WTC11 (cell line): ENCODE measurements at regions not wholly inside any gene's neighbourhood (a gene's known extent, or its start where the extent isn't known, plus 50 kb on each side); places are given as distances from the start of the nearest gene placed in this dataset.

Source experiments
- ATAC-seq: fragments of 200-7000 bp; cut with Tn5 transposase; 2 replicates; pipeline ENCODE4 v1.10.0; 2021; ENCODE audit warnings: mild to moderate bottlenecking, moderate library complexity
- CTCF ChIA-PET: fragments of 300-600 bp; sonication (Branson Sonifier 250); formaldehyde crosslinking; loops from one replicate; lab custom pipeline; 2021; ENCODE audit warnings: antibody characterized with exemption; lab: Charles Lee
- POLR2A ChIA-PET: fragments of 350-600 bp; sonication (Branson Sonifier 250); formaldehyde crosslinking; loops from one replicate; lab custom pipeline; 2021; ENCODE audit warnings: antibody characterized with exemption; lab: Charles Lee
- DNase-seq: peaks from one replicate; pipeline ENCODE4 v3.0.0; 2021; ENCODE audit warnings: low spot score
- H3K27ac Mint-ChIP-seq: 2 replicates; pipeline ENCODE4 v1.8.0; 2021; ENCODE audit warnings: mixed read lengths
- H3K27me3 Mint-ChIP-seq: 2 replicates; pipeline ENCODE4 v1.8.0; 2021; ENCODE audit warnings: low read depth, mild to moderate bottlenecking, moderate library complexity, mixed read lengths
- H3K36me3 Mint-ChIP-seq: 2 replicates; pipeline ENCODE4 v1.8.0; 2021; ENCODE audit warnings: mixed read lengths
- H3K4me1 Mint-ChIP-seq: 2 replicates; pipeline ENCODE4 v1.8.0; 2022; ENCODE audit warnings: mixed read lengths
- H3K4me3 Mint-ChIP-seq: 2 replicates; pipeline ENCODE4 v1.8.0; 2021; ENCODE audit warnings: mild to moderate bottlenecking, moderate library complexity, mixed read lengths
- H3K9me3 Mint-ChIP-seq: 2 replicates; pipeline ENCODE4 v1.8.0; 2021; ENCODE audit warnings: mixed read lengths
- ETV6 ChIP-seq: sonication (generic); formaldehyde crosslinking; IDR thresholded peaks from 2 replicates; pipeline ENCODE4 v1.8.1; 2022; ENCODE audit warnings: mild to moderate bottlenecking, missing genetic modification reagents
- FOXJ3 ChIP-seq: sonication (generic); formaldehyde crosslinking; IDR thresholded peaks from 2 replicates; pipeline ENCODE4 v1.9.0; 2021; ENCODE audit warnings: missing genetic modification reagents, mild to moderate bottlenecking, borderline replicate concordance
- NFE2L1 ChIP-seq: sonication (generic); formaldehyde crosslinking; IDR thresholded peaks from 2 replicates; pipeline ENCODE4 v1.8.1; 2023; ENCODE audit warnings: missing genetic modification reagents
- SMAD3 ChIP-seq: sonication (generic); formaldehyde crosslinking; IDR thresholded peaks from 2 replicates; pipeline ENCODE4 v1.8.0; 2022; ENCODE audit warnings: missing genetic modification reagents, mild to moderate bottlenecking, borderline replicate concordance
- SOX15 ChIP-seq: fragments of 250-450 bp; sonication (Bioruptor Pico); IDR thresholded peaks from 2 replicates; pipeline ENCODE4 v1.9.0; 2021; ENCODE audit warnings: mild to moderate bottlenecking
- TEAD1 ChIP-seq: sonication (generic); formaldehyde crosslinking; IDR thresholded peaks from 2 replicates; pipeline ENCODE4 v1.8.0; 2022; ENCODE audit warnings: mild to moderate bottlenecking, missing genetic modification reagents
- ZNF219 ChIP-seq: sonication (generic); formaldehyde crosslinking; IDR thresholded peaks from 2 replicates; pipeline ENCODE4 v1.8.0; 2023; ENCODE audit warnings: missing genetic modification reagents, mild to moderate bottlenecking, borderline replicate concordance
- ZNF263 ChIP-seq: sonication (generic); formaldehyde crosslinking; IDR thresholded peaks from 2 replicates; pipeline ENCODE4 v1.8.1; 2022; ENCODE audit warnings: low read depth, mild to moderate bottlenecking, moderate library complexity, missing genetic modification reagents
- ZNF416 ChIP-seq: fragments of 250-450 bp; sonication (Bioruptor Pico); IDR thresholded peaks from 2 replicates; pipeline ENCODE4 v1.9.0; 2021; ENCODE audit warnings: mild to moderate bottlenecking, inconsistent platforms
- ZNF423 ChIP-seq: fragments of 250-450 bp; sonication (Bioruptor Pico); IDR thresholded peaks from 2 replicates; pipeline ENCODE4 v2.1.2; 2022; ENCODE audit warnings: mild to moderate bottlenecking, moderate library complexity
- TF ChIP-seq, protein P1 (sequence below): sonication (generic); formaldehyde crosslinking; IDR thresholded peaks from 2 replicates; pipeline ENCODE4 v1.8.1; 2022; ENCODE audit warnings: low read depth, missing genetic modification reagents, borderline replicate concordance
- TF ChIP-seq, protein P2 (sequence below): fragments of 250-450 bp; sonication (Bioruptor Pico); IDR thresholded peaks from 2 replicates; pipeline ENCODE4 v1.9.0; 2021; ENCODE audit warnings: mild to moderate bottlenecking, borderline replicate concordance
- TF ChIP-seq, protein P3 (sequence below): sonication (generic); formaldehyde crosslinking; IDR thresholded peaks from 2 replicates; pipeline ENCODE4 v1.8.0; 2022; ENCODE audit warnings: mild to moderate bottlenecking, missing genetic modification reagents
- TF ChIP-seq, protein P4 (sequence below): sonication (generic); formaldehyde crosslinking; IDR thresholded peaks from 2 replicates; pipeline ENCODE4 v1.8.1; 2023; ENCODE audit warnings: mild to moderate bottlenecking, missing genetic modification reagents
- TF ChIP-seq, protein P5 (sequence below): sonication (generic); formaldehyde crosslinking; IDR thresholded peaks from 2 replicates; pipeline ENCODE4 v1.8.1; 2023; ENCODE audit warnings: mild to moderate bottlenecking, missing genetic modification reagents, moderate library complexity

DNA sequence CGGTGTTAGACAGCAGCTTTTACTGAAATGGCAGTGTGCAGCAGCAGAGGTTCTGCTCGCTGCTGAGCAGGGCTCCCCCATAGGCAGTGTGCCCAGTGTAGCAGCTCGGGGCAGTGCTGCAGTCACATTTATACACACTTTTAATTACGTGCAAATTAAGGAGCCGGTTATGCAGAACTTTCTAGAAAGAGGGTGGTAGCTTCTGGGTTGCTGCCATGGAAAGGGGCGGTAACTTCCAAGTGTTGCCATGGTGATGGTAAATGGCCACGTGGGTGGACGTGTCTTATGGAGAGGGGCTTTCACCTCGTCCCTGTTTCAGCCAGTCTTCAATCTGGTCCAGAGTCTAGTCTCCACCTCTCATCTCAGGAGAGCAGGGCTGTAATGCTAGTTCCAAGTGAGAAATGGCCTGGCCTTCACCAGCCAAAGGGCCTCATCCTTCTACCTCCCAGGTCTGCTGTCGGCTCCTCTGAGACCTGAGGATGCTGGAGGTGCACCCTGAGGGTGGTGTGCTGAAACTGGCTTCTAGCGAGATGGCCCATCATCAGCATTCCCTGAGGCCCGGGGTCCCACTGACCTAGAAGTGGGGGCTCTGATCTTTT is 180.5 kb upstream of the PMEPA1 start:
- H3K4me1 Mint-ChIP-seq: peaks cover 10% of the 10 kb centered on the region
- no peaks in the 10 kb centered on the region; the same call in 1 of the 2 replicates for H3K27me3 Mint-ChIP-seq
- H3K4me3 Mint-ChIP-seq: no peak overlapping the region
- peaks cover 13% of the 10 kb centered on the region; the same call in 1 of the 2 replicates for H3K9me3 Mint-ChIP-seq
- no peak overlapping the region for H3K27ac Mint-ChIP-seq
- ChIA-PET CTCF (interaction anchor here (1.5 kb wide), 1 partner anchor 367 kb away, joined by 3 read pairs; no protein-coding TSS in a partner anchor), POLR2A (no interaction called here)
- TF ChIP-seq, protein P1, sequence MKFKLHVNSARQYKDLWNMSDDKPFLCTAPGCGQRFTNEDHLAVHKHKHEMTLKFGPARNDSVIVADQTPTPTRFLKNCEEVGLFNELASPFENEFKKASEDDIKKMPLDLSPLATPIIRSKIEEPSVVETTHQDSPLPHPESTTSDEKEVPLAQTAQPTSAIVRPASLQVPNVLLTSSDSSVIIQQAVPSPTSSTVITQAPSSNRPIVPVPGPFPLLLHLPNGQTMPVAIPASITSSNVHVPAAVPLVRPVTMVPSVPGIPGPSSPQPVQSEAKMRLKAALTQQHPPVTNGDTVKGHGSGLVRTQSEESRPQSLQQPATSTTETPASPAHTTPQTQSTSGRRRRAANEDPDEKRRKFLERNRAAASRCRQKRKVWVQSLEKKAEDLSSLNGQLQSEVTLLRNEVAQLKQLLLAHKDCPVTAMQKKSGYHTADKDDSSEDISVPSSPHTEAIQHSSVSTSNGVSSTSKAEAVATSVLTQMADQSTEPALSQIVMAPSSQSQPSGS (CRISPR knock-in tag): no peak
- TF ChIP-seq ZNF416 (CRISPR knock-in tag) (no peak), SMAD3 (CRISPR knock-in tag) (no peak), TEAD1 (no peak), ZNF219 (no peak)
- DNase-seq (no peak), ATAC-seq (no peak)
- H3K36me3 Mint-ChIP-seq: no peaks in the 10 kb centered on the region

DNA sequence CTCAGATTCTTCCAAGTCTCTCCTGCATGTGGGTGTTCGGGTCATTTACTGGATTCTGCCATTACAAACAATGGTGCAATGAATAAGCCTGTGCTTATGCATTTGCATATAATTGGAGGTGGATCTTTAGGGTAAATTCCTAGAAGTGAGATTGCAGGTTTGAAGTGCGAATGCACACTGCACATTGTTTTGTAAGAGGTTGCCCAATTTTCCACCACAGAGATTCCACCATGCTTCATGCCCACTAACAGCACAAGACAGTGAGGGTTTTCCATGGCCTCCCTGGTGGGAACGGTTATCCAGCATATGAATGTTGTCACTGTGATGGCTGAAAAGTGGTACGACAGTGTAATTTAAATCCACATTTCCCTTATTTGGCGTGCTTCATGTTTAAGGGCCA is 178.8 kb upstream of the PMEPA1 start:
- no peaks in the 10 kb centered on the region; the same call in 1 of the 2 replicates for H3K27me3 Mint-ChIP-seq
- H3K27ac Mint-ChIP-seq: no peak overlapping the region
- DNase-seq: no peak
- no peak overlapping the region for H3K4me3 Mint-ChIP-seq
- ChIA-PET POLR2A (no interaction called here), CTCF (no interaction called here)
- ATAC-seq: no peak
- no peaks in the 10 kb centered on the region for H3K36me3 Mint-ChIP-seq
- H3K9me3 Mint-ChIP-seq: peaks cover 13% of the 10 kb centered on the region; the same call in 1 of the 2 replicates
- TF ChIP-seq ZNF263 (CRISPR knock-in tag) (no peak), SOX15 (CRISPR knock-in tag) (no peak)
- TF ChIP-seq, protein P2, sequence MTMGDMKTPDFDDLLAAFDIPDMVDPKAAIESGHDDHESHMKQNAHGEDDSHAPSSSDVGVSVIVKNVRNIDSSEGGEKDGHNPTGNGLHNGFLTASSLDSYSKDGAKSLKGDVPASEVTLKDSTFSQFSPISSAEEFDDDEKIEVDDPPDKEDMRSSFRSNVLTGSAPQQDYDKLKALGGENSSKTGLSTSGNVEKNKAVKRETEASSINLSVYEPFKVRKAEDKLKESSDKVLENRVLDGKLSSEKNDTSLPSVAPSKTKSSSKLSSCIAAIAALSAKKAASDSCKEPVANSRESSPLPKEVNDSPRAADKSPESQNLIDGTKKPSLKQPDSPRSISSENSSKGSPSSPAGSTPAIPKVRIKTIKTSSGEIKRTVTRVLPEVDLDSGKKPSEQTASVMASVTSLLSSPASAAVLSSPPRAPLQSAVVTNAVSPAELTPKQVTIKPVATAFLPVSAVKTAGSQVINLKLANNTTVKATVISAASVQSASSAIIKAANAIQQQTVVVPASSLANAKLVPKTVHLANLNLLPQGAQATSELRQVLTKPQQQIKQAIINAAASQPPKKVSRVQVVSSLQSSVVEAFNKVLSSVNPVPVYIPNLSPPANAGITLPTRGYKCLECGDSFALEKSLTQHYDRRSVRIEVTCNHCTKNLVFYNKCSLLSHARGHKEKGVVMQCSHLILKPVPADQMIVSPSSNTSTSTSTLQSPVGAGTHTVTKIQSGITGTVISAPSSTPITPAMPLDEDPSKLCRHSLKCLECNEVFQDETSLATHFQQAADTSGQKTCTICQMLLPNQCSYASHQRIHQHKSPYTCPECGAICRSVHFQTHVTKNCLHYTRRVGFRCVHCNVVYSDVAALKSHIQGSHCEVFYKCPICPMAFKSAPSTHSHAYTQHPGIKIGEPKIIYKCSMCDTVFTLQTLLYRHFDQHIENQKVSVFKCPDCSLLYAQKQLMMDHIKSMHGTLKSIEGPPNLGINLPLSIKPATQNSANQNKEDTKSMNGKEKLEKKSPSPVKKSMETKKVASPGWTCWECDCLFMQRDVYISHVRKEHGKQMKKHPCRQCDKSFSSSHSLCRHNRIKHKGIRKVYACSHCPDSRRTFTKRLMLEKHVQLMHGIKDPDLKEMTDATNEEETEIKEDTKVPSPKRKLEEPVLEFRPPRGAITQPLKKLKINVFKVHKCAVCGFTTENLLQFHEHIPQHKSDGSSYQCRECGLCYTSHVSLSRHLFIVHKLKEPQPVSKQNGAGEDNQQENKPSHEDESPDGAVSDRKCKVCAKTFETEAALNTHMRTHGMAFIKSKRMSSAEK (CRISPR knock-in tag): no peak
- H3K4me1 Mint-ChIP-seq: peaks cover 10% of the 10 kb centered on the region

DNA sequence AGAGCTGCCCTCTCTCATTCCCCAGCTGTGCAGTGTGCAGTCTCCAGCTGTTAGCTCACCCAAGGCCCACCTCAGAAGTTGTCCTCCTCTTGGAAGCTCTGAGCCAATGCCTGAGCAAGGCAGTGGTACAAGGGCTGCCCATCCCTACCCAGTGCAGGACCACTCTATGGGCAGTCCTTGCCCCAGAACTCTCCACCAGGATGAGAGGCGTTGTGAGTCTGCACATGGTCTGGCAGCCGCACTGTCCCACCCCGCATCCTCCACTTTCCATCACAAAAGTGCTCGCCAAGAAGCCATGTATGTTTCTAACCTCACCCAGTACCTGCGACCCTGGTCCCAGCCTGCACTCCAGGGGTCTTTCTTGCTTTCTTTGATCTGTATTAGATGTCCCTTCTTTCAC is 175.1 kb upstream of the PMEPA1 start:
- Mint-ChIP-seq H3K27me3 (no peaks in the 10 kb centered on the region), H3K27ac (no peak overlapping the region), H3K4me1 (peaks cover 9% of the 10 kb centered on the region), H3K9me3 (peaks cover 13% of the 10 kb centered on the region; the same call in 1 of the 2 replicates), H3K36me3 (no peaks in the 10 kb centered on the region), H3K4me3 (no peak overlapping the region)
- ChIA-PET POLR2A (no interaction called here), CTCF (no interaction called here)
- TF ChIP-seq ZNF219: no peak
- no peak for ATAC-seq
- no peak for DNase-seq

DNA sequence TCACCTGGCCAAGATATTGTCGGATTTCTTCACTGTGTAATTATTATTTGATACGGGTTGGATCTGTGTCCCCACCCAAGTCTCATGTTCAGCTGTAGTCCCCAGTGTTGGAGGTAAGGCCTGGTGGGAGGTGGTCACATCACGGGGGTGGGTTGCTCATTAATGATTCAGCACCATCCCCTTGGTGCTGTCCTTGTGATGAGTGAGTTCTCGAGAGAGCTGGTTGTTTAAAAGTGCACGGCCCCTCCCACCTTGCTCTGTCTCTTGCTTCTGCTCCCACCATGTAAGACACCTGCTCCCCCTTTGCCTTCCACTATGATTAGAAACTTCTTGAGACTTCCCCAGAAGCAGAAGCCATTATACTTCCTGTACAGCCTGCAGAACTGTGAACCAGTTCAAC is 173.9 kb upstream of the PMEPA1 start:
- ChIA-PET POLR2A (no interaction called here), CTCF (no interaction called here)
- Mint-ChIP-seq H3K4me3 (no peak overlapping the region), H3K36me3 (no peaks in the 10 kb centered on the region), H3K27ac (no peak overlapping the region), H3K27me3 (no peaks in the 10 kb centered on the region), H3K9me3 (peaks cover 13% of the 10 kb centered on the region; the same call in 1 of the 2 replicates), H3K4me1 (peaks cover 9% of the 10 kb centered on the region)
- DNase-seq: no peak
- no peak for ATAC-seq
- TF ChIP-seq ZNF423 (no peak), ETV6 (no peak), FOXJ3 (CRISPR knock-in tag) (no peak), NFE2L1 (CRISPR knock-in tag) (no peak)
- TF ChIP-seq, protein P3, sequence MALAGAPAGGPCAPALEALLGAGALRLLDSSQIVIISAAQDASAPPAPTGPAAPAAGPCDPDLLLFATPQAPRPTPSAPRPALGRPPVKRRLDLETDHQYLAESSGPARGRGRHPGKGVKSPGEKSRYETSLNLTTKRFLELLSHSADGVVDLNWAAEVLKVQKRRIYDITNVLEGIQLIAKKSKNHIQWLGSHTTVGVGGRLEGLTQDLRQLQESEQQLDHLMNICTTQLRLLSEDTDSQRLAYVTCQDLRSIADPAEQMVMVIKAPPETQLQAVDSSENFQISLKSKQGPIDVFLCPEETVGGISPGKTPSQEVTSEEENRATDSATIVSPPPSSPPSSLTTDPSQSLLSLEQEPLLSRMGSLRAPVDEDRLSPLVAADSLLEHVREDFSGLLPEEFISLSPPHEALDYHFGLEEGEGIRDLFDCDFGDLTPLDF (CRISPR knock-in tag): no peak
- TF ChIP-seq, protein P1 (CRISPR knock-in tag): no peak
- TF ChIP-seq, protein P4, sequence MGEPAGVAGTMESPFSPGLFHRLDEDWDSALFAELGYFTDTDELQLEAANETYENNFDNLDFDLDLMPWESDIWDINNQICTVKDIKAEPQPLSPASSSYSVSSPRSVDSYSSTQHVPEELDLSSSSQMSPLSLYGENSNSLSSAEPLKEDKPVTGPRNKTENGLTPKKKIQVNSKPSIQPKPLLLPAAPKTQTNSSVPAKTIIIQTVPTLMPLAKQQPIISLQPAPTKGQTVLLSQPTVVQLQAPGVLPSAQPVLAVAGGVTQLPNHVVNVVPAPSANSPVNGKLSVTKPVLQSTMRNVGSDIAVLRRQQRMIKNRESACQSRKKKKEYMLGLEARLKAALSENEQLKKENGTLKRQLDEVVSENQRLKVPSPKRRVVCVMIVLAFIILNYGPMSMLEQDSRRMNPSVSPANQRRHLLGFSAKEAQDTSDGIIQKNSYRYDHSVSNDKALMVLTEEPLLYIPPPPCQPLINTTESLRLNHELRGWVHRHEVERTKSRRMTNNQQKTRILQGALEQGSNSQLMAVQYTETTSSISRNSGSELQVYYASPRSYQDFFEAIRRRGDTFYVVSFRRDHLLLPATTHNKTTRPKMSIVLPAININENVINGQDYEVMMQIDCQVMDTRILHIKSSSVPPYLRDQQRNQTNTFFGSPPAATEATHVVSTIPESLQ: no peak
- TF ChIP-seq, protein P5, sequence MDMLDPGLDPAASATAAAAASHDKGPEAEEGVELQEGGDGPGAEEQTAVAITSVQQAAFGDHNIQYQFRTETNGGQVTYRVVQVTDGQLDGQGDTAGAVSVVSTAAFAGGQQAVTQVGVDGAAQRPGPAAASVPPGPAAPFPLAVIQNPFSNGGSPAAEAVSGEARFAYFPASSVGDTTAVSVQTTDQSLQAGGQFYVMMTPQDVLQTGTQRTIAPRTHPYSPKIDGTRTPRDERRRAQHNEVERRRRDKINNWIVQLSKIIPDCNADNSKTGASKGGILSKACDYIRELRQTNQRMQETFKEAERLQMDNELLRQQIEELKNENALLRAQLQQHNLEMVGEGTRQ (CRISPR knock-in tag): no peak
